CD4-positive, alpha-beta T cell treated with Interleukin-17A for 4 hours (primary cell): ENCODE measurements at regions not wholly inside any gene's neighbourhood (a gene's known extent, or its start where the extent isn't known, plus 50 kb on each side); places are given as distances from the start of the nearest gene placed in this dataset.

Source experiments
- DNase-seq: peaks from one replicate; pipeline ENCODE4 v3.0.0-alpha.2; 2020; ENCODE audit warnings: mixed read lengths

- no peak for DNase-seq
These were observed 113.7 kb upstream of the ADARB2 start for GRCh38 chr10:1850971-1851527.

GRCh38 chr10:1847361-1847760 lies 110.0 kb upstream of the ADARB2 start:
- no peak for DNase-seq

DNA sequence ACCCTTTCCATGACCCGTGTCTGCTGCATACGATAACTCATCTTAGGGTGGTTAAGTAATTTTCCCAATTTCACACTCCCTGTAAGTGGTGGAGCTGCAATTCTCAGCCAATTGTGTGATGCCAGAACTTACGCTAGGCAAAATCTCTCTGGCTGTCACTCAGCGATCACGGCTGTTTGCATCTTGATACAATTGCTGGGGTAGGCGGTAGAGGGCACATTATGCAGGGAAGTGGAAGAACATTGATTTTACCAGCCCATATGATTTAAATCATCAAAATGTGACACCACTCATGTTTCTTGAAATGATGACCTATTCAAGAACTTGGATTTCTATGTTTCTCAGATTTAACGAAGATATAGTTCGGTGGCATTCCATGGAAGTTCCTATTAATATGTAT lies 108.7 kb upstream of the ADARB2 start:
- no peak for DNase-seq

GRCh38 chr10:1841759-1842158 lies 104.4 kb upstream of the ADARB2 start:
- DNase-seq: no peak

- no peak for DNase-seq
These were observed 92.4 kb upstream of the ADARB2 start for GRCh38 chr10:1829712-1830111.

GRCh38 chr10:1824928-1825327 lies 87.6 kb upstream of the ADARB2 start:
- no peak for DNase-seq

DNA sequence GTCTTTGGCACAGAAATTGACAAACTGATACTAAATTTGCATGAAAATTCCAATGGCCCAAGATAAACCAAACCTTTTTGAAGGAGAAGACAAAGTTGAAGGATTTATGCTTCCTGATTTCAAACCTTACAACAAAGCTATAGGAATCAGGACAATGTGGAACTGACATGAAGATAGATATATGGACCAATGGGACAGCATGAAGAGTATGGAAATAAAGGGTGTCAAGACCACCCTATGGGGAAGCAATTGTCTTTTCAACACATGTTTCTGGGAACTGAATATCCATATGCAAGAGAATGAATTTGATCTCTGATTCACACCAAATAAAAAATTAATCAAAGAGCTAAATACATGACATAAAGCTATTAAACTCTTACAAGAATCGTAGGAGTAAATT lies 77.2 kb upstream of the ADARB2 start:
- DNase-seq: no peak

DNA sequence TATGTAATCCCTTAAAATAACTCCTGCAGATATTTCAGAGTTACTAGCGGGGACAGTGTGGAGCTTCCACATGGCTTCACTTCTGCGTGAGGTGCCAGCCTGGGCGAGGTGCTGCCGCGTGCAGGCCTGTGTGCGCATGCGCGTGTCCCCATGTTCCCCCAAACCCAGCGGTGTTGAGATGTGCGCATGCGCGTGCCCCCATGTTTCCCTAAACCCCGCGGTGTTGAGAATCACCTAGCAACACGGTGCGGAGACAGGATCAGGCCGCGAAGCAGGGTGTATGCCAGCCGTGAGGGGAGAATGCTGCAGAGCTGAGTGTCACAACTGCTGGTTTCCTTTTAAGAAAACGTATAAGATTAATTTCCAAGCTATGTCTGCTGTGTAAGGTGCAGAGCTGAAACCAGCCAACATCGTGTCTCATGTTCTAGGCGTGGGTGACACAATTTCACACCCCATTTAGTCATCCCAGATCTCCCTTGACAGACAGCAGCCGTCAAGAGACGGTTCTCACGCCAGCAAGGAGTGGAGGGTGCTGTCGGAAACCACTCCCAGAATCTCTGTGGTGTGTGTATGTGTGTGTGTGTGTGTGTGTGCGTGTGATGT lies 71.9 kb upstream of the ADARB2 start:
- no peak for DNase-seq

GRCh38 chr10:1807924-1808323 lies 70.6 kb upstream of the ADARB2 start:
- DNase-seq: no peak

GRCh38 chr10:1807196-1807595 lies 69.9 kb upstream of the ADARB2 start:
- DNase-seq: no peak

GRCh38 chr10:1802413-1802812 lies 65.1 kb upstream of the ADARB2 start:
- DNase-seq: no peak

GRCh38 chr10:1788401-1788800 lies 51.1 kb upstream of the ADARB2 start:
- DNase-seq: no peak
